GM18867 (cell line): ENCODE measurements at regions not wholly inside any gene's neighbourhood (a gene's known extent, or its start where the extent isn't known, plus 50 kb on each side); places are given as distances from the start of the nearest gene placed in this dataset.

Experiments used
- ATAC-seq: cut with Tn5 transposase; IDR thresholded peaks from one replicate; pipeline ENCODE4 v1.9.1; 2021; ENCODE audit warnings: mild to moderate bottlenecking, moderate library complexity; ENCODE audit not compliant: unreplicated experiment

DNA sequence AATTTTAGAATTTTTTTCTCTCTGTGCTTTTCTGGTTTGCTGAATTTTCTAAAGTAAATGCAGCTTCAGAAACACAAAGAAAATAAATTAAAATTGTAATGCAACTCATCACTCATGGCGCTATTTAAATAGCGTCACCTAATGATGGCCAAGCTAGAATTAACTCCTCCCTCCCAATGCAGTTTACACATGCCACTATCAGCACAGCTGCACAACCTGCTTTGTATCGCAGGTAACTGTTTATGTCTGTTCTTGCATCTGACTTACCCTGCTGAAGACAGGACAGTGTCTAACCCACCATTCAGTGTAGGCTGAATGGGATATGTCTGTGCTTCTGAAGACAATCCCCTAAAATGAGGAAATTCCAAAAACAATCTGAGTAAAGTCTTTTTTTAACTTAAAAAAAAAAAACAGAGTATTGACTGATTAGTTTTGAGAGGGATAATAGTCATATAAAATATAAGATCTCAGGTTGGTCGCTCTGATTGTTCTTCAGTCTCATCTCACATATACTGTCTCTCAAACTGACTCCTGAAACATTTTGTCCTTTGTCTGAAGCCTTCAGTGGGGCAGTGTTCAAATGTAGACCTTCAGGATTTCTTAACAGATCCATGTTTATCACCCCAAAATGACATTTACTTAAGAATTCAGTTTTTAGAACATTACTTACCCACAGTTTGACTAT lies 271.4 kb downstream of the ZEB2 start:
- peak; percentile 36 for ATAC-seq

DNA sequence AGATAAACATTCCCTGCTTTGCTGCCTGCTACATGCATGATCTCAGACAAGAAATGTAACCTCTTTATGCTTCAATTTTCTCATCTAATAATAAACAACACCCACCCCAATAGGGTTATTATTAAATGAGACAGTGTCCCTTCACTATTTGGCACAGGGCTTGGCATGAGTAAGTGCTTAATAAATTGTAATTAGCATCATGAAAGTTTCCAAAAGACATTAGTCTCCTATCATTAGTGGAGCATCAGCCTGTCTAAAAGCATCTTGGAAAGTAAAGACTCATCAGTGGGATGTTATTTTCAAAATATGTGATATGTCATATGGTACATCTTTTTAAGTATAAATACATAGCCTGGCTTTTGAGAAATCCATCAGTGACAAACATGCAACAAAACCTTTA lies 275.0 kb downstream of the ZEB2 start:
- ATAC-seq, result no peak

DNA sequence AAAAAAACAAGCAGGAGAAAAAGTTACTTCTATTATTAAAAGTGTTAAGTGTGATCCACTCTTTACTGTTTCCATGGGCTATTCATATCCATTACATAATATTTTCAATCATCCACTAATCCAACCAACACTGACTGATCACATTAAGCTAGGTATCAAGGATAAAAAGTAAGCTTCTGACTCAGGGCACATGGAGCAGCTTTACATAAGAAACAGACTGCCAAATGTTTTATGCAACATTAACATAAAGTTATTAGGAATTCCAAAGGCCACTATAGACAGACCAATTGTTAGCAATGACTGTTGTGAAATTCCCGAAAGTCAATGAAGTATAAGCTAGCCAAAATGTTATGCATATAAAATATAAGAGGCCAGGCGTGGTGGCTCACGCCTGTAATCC lies 277.6 kb downstream of the ZEB2 start:
- no peak for ATAC-seq

DNA sequence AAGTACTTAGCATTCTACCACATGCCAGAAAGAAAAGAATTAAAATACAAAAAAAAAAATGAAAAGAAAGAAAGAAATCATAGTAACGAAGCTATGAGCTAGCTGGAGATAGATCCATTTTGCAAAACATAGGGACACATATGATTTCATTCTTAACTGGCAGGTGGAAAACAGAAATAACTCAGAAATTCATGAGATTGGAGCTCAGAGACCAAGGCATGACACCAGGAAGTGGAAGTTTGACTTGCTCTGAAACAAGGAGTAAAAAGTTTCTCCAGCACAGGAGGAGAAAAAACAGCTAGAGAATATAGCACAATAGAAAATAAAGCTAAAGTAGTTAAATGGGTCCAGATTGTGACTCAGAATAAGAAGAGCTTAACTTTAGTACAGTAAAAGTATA lies 278.1 kb downstream of the ZEB2 start:
- no peak for ATAC-seq

DNA sequence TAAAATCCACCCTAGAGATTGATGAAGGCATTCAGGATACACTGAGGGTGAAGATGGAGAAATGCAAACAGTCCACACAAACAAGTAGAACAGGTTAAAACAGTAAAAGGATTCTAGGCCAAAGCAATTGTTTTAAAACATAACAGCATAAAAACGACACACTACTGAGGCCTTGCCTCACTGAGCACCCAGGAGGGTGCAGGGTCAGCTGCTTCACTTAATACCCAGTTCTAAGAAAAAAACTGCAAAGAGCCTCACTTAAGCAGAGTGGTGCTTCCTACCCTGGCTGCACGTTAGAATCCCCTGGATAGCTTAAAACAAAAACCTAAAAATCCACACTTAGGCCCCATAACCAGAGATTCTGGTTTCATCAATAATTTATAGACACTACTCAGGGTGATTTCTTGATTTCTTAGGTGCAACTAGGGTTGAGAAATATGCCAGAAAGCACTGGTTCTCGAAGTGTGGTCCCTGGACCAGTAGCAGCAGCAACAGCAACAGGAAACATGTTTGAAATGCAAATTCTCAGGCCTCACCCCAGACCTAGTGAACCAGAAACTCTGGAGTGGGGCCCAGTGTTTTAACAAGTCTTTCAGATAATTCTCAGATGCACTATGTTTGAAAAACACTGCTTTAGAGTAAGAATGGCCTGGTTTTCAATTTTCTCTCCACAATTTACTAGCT lies 279.1 kb downstream of the ZEB2 start:
- ATAC-seq, result peak; percentile 93

DNA sequence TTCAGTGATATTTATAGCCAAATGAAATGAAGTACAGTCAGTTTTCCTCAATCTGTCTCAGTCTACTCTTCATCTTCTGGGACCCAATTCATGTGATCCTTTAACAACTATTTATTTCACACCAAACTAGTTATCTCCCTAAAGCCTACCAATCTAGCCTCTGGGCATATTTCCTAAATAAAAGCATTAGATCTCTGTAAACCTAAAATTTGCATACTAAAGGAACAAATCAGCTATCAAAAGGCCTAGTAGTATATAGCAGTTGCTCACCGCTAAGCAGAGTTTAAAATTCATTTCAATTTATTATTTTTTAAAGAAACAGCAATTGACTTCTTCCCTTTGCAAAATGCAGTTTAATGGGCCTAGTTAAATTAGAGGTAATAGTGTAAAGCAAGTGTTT lies 280.2 kb downstream of the ZEB2 start:
- no peak for ATAC-seq

DNA sequence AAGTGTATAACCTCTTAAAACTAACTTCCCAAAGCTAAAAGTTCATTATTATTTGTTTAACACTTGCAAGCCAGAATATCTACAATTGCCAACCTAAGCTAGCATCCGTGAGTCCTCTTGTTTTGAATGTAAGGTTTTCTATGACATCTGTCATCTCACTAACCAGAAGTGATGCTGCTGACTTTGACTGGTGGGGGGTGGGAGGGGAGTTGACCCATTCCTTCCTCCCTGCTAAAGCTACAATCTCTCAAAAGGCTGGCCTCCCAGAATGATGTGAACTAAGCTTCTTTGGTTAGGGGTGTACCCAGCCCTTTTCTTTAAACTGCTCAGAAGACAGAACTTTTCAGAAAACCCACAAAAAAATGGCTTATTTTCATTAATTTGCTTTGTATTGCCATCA lies 280.6 kb downstream of the ZEB2 start:
- ATAC-seq, result no peak

DNA sequence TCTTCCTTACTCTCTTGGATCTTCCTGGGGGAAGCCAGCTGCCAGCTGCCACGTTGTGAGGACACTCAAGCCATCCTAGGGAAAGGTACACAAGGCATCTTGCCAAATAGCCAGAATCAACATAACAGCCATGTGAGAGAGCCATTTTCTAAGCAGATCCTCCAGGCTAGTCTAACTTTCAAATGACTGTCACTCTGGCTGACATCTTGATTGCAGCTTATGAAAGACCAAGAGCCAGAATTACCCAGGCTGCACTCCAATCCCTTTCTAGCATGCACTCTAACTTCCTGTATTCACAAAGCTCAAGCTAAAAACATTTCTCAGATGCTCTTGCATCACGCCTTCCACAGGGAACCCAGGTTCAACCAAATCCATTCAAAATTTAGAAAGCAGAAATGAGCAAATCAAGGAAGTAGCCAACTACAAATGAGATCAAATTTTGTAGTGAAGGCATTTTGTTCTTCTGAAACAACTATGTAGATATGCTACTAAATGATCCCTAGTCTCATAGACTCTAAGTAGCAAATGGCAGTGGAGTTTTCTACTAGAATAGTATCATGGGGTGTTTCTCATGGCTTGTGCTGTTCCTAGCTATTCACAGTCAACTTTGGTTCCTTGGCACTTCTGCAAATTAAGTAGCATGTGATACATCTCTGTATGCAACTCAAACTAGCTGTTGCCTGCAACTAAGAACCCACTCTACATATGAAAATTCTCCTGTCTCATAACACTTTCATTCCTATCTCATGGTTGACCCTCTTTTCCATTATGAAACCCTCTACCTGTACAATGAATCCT lies 281.9 kb downstream of the ZEB2 start:
- ATAC-seq, result no peak

DNA sequence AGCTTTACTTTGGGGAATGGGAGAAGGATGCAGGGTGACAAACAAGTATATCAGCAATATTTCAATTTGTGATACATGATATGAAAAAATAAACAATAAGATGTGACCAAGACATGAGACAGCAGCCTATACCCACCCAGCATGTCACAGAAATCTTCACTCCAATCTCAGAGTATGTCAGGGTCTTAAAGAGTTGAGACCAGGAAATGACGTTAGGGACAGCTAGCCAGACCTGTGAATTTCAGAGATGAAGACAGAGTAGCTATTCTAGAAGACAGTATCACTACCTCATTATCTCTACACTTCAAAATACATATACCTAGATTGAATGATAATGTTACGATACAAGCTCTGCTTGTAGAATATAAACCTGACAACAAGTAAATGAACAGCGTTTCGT lies 282.8 kb downstream of the ZEB2 start:
- peak; percentile 36 for ATAC-seq

DNA sequence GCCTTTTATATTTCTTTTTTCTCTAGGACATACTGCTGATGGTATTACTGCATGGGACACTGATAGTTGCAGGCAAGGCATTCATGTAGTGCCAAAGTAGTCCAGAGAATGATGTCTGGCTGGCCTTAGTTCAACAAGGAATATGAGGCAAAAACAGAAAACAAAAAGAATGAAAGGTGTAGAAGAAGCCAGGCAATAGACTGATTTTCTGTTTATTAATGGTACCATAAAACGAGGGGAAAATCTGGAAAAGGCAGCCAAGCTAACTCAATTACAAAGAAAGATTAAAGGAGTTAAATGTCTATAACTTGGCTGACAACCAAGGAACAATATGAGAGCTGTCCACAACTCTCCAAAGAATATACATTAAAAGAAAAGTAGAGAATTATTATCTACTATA lies 284.9 kb downstream of the ZEB2 start:
- ATAC-seq, result no peak

DNA sequence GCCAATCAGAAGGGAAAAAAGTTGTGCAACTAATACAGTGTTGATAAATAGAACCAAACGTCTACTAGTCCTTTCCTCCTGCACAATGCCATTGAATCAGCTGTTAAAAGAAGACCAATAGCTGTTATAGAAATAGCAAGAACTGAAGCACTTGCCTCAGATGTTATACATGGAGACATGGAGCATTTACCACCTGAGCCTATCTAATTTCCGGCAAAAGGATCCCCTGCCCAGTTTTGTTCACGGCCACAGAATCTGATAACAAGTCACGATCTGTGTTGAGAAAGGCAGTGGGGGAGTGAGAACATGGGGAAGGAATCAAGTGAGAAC lies 285.4 kb downstream of the ZEB2 start:
- no peak for ATAC-seq

DNA sequence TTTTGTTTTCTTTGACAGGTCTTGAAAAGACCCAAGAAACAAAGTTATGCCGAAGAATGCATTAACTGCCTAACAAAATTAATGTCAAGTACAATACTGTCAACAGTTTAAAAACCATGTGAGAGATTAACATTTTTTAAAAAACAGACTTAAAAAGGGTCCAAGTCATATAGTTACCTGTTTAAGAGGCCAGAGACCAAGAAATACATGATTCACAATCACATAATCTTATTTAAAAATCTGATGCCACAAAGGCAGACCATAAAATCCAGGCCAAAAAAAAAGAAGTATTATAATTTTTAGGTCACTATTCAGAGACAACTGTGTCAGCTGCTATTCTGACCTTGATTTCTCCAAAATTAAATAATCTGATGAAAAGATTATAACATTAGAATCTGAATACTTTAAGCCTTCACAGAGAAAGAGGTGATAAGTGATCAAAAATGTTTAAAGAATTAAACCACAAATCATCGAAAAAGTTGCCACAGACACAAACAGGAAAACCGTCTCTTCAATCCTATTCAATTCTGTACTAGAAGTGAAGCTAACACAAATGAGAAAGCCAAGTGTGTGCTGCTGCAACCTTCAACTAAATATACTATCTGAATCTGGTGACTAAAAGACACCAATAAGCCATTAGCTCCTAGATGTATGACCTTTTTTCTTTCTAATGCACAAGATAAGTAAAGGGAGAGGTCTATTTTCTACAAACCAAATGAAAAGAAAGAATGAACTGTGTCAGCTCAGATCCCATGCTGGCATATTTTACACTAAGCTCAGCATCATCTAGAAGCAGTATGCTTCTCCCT lies 286.0 kb downstream of the ZEB2 start:
- ATAC-seq, result no peak

DNA sequence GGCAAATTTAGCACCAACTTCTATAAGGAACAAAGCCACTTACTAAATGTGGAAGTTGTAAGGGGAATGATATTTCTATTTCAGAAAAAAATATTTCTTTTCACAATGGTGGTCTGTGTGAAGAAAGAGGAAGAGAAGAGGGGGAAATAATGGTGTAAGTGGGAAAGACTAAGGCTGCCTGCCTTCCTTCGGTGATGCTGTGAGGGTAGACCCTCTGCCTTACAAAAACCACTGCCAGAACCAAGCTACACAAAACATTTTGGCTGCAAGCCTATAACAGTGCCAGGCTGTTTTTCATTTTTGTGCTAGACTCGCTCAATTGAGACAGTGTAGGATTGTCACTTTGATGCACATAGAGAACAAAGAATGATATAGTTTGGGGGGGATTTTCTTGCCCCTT lies 286.6 kb downstream of the ZEB2 start:
- no peak for ATAC-seq

DNA sequence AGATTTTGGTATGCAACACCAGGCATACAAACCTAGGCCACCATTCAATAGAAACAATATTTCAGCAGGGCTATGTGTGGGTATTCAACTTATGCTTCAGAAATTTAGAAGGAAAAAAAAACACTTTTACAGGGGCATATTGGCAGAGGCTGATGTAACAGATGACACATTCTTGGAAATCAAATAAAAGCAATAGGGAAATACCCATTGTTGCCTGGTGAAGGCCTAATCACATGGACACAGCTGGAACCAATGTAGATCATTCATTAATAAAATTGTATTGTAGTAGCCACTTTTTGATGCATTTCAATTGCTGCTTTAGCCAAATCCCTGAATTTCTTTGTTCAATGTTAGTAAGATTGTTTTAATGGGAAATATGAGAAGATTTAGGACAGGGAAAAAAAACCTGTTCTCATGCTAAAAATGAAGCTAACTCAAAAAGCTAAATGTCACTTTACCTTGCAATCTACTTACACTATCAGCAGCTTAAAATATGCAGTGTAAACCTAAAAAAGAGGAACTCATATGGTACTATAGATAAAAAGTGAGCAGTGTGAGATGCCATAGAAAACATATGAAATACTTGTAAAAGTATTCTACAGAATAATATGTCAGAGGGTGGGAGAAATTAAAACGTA lies 289.4 kb downstream of the ZEB2 start:
- peak; percentile 45 for ATAC-seq

DNA sequence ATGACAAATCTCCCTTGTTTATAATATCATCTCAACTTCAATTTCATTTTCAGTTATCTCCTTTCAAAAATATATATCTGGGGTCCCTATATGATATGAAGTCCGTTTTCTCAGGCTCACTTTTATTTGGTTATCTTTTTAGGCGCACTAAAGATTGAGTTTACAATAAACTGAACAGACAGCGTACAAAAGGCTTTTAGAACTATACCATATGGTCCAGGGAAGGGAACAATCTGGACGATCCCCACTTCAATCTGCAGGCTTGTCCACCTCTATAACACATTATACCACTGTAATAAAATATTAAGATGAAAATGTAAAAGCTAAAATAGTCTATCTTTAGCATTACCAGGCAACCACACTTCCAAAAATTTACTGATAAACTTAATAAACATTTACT lies 289.9 kb downstream of the ZEB2 start:
- no peak for ATAC-seq

DNA sequence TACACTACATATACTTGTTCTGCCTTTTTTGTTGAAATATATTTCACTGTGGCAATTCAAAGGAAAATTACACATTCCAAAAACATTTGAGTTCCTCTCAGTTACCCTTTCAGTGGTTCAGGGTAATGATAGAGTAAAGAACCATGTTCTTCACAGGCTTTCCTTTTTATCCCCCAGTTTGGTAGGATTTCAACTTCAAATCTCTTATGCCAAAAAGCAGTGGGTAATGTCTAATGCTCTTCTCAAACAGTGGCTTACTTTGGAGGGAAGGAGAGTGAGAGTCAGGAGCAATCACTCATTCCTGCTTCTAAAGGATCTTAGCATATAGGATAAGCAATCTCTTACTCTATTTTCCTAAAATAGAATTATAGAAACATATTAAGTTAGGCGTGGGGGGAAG lies 290.6 kb downstream of the ZEB2 start:
- no peak for ATAC-seq

DNA sequence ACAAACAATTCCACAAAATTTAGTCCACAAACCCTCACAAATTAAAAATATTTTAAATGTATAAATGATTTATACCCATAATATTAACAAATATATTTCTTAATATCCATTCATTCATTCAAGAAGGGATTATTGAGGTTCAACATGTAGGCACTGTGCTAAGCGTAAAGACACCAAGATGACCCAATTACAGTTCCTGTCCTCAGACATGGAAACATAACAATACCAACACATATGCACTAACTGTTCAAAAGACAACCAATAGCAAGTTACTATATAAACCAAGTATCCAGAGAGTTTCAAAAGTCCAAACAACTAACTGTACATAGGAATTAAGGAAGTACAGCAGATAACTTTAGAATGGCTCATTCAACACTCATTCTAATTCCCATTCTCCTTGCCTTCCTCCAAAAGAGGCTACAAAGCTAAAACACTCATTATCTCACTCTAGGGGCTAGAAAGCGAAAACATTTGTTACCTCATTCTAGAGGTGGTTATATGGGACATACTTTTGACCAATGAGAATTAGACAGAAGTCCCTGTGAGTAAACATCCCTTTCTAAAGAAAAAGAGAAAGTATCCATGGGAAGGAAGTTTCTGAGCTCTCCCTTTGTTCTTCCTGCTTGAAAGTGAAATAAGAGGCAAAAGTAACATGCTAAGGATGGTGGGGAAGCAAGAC lies 292.4 kb downstream of the ZEB2 start:
- ATAC-seq, result no peak

DNA sequence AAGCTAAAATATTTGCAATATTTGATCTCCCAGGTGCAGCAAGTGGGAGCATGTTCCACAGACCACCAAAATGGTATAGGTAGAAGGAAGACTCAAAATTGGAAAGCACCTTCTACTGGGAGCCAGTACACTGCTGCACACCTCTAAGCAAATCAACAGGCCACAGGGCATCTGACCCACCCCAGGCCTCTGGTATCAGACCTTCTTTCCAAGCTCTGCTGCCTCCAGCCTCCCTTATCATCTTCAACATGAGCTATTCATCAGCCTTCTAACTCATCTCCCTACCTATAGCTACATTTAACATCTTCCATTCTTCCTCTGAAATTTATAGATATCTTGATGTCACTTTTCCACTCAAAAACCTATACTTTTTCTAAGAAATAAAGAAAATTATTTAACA lies 294.8 kb downstream of the ZEB2 start:
- no peak for ATAC-seq

DNA sequence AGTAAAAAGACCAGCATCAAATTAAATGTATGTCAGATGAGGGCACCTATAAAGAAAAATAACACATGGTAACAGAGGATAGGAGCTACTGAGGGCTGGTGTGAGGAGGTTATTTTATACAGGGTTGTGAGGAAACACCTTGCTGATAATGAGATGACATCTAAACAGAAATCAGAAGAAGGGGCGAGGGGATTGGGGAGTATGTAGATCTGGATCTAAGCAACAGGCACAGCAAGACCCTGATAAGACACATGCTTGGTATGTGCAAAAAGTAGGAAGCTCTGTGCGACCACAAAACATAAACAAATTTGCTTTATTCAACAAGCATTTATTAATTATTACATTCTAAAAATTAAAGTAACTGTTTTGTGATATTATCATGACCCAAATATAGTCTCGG lies 295.4 kb downstream of the ZEB2 start:
- no peak for ATAC-seq

DNA sequence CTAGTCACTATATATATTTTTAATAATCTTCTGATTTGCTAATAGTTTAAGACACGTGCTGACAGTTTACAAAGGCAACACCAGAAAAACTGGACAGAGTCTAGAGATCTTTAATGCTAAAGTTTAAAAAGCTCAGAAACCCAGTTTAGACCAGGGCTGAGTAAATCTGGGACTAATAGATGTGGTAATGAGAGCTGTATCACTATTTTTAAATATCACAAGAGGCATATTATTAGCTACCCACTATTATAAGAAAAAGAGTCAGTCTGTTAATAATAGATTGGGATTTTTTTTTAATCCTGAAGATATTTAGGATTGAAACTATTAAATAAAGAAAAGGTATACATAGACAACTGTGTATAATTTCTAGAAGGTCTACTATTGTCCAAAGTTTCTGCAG lies 299.9 kb downstream of the ZEB2 start:
- no peak for ATAC-seq
